Thyroid gland (tissue), 4 donors: ENCODE measurements at regions not wholly inside any gene's neighbourhood (a gene's known extent, or its start where the extent isn't known, plus 50 kb on each side); places are given as distances from the start of the nearest gene placed in this dataset.

Experiments used
- DNase-seq, 2 donors: peaks; one replicate each; pipeline ENCODE4 v3.0.0-alpha.2; 2019
- H3K27ac ChIP-seq, 3 donors: fragments of 200-600 bp; sonication (generic); 1 replicate in 2 of 3; 2 replicates in 1 of 3; pipeline ENCODE4 v1.5.1; 2016 to 2019; ENCODE audit warnings: mild to moderate bottlenecking in 1 of 3, moderate library complexity in 1 of 3
- H3K27me3 ChIP-seq: fragments of 200-600 bp; sonication (generic); one replicate; pipeline ENCODE4 v1.5.1; 2019
- H3K36me3 ChIP-seq, 2 donors: fragments of 200-600 bp; sonication (generic); one replicate each; pipeline ENCODE4 v1.5.1; 2016 to 2019
- H3K4me1 ChIP-seq, 2 donors: fragments of 200-600 bp; sonication (generic); one replicate each; pipeline ENCODE4 v1.5.1; 2017 to 2019
- H3K4me3 ChIP-seq, 3 donors: fragments of 200-600 bp; sonication (generic); replicated peaks in 1 of 3; 1 replicate in 2 of 3; 2 replicates in 1 of 3; pipeline ENCODE4 v1.5.1; 2016; ENCODE audit warnings: mild to moderate bottlenecking in 1 of 3
- H3K9me3 ChIP-seq: fragments of 200-600 bp; sonication (generic); one replicate; pipeline ENCODE4 v1.5.1; 2017
- POLR2A ChIP-seq, 2 donors: fragments of 450-650 bp; IDR thresholded peaks; one replicate each; pipeline ENCODE4 v1.6.1; 2017; ENCODE audit warnings: antibody characterized with exemption in 2 of 2, mild to moderate bottlenecking in 2 of 2, moderate library complexity in 1 of 2
- WGBS, 2 donors: methylation state at CpG; one replicate each; pipeline ENCODE4 v1.1.5; 2017; 5-methylcytosine and 5-hydroxymethylcytosine counted together
- intact Hi-C: fragments of 100-400 bp; cut with DNase I; formaldehyde crosslinking; loops from one replicate; pipeline ENCODE4 v1.15.1; 2023
- TF ChIP-seq, protein P1 (sequence below), 6 experiments: fragments of 200-600 bp in 3 of 6; fragments of 450-650 bp in 3 of 6; sonication (generic) in 3 of 6; IDR thresholded peaks; one replicate each; pipeline ENCODE4 v1.5.1; 2016 to 2019; ENCODE audit warnings: antibody characterized with exemption in 6 of 6, mild to moderate bottlenecking in 2 of 6, inconsistent platforms in 1 of 6, moderate library complexity in 1 of 6

GRCh38 chr9:7613931-7614330, 185.6 kb downstream of the DMAC1 start:
- Histone ChIP-seq H3K9me3 (no peaks in the 10 kb centered on the region), H3K4me1 (no peaks in the 10 kb centered on the region), H3K27ac (no peak overlapping the region), H3K27me3 (no peaks in the 10 kb centered on the region), H3K36me3 (no peaks in the 10 kb centered on the region), H3K4me3 (no peak overlapping the region)
- 81 to 83% methylated on average over 5 of the region's 5 CpGs for WGBS, 2 donors
- intact Hi-C loops, result no loop called here
- no peak for TF ChIP-seq POLR2A (IDR thresholded peaks at IDR 0.05)
- TF ChIP-seq, protein P1, sequence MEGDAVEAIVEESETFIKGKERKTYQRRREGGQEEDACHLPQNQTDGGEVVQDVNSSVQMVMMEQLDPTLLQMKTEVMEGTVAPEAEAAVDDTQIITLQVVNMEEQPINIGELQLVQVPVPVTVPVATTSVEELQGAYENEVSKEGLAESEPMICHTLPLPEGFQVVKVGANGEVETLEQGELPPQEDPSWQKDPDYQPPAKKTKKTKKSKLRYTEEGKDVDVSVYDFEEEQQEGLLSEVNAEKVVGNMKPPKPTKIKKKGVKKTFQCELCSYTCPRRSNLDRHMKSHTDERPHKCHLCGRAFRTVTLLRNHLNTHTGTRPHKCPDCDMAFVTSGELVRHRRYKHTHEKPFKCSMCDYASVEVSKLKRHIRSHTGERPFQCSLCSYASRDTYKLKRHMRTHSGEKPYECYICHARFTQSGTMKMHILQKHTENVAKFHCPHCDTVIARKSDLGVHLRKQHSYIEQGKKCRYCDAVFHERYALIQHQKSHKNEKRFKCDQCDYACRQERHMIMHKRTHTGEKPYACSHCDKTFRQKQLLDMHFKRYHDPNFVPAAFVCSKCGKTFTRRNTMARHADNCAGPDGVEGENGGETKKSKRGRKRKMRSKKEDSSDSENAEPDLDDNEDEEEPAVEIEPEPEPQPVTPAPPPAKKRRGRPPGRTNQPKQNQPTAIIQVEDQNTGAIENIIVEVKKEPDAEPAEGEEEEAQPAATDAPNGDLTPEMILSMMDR (IDR thresholded peaks at IDR 0.05), result no peak
- DNase-seq, result no peak

DNA sequence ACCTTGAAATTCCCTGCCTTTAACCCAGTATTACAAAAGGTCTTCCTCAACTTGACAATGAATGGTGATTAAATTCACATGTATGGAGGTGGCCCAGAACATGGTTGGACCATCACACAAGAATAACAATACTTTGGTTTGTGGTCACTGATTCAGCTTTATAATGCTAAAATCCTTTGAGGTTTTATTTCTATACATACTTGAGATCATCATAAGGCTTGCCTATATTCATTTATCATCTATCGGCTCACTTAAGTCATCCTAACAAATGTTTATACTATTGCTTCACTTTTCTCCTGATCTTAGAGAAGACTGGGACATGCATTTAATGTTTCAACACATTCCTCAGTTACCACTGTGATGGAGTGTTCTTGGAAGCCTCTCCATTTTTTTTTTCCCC, 191.3 kb downstream of the DMAC1 start:
- WGBS, 2 donors, result 74 to 79% methylated on average over 1 of the region's 1 CpG
- DNase-seq, result no peak

DNA sequence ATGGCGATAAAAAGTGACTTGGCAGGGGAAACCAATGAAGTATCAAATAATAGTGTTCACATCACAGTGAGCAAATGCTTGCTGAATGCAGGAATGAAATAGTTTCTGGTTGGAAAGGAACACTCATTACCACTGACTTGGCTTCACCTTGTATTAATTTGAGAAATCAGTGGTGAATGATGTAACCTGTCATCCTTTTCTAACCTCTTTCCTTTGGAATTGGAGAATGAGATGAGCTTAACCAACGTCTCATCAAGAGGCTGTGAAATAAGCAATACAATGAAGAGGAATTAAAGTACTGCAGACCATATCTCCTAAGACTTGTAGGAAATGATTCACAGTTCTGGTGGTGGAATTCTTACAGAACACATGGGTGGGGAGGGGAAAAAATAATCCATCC, 192.2 kb downstream of the DMAC1 start:
- intact Hi-C loops, result no loop called here
- Histone ChIP-seq H3K9me3 (no peaks in the 10 kb centered on the region), H3K27me3 (no peaks in the 10 kb centered on the region), H3K4me1 (no peaks in the 10 kb centered on the region), H3K36me3 (no peaks in the 10 kb centered on the region), H3K27ac (no peak overlapping the region), H3K4me3 (no peak overlapping the region)
- no peak for DNase-seq
- 26 to 54% methylated on average over 2 of the region's 2 CpGs for WGBS, 2 donors
- TF ChIP-seq, protein P1 (IDR thresholded peaks at IDR 0.05), result no peak
- TF ChIP-seq POLR2A (IDR thresholded peaks at IDR 0.05), result no peak

More for the DNA sequence above, 191.3 kb downstream of the DMAC1 start:
- Histone ChIP-seq H3K4me1 (no peaks in the 10 kb centered on the region), H3K27ac (no peak overlapping the region), H3K27me3 (no peaks in the 10 kb centered on the region), H3K9me3 (no peaks in the 10 kb centered on the region), H3K36me3 (no peaks in the 10 kb centered on the region), H3K4me3 (no peak overlapping the region)
- intact Hi-C loops, result no loop called here
- TF ChIP-seq, protein P1 (IDR thresholded peaks at IDR 0.05), result no peak

GRCh38 chr9:7606591-7606990, 193.0 kb downstream of the DMAC1 start:
- intact Hi-C loops, result no loop called here
- Histone ChIP-seq H3K27me3 (no peaks in the 10 kb centered on the region), H3K4me3 (no peak overlapping the region), H3K9me3 (no peaks in the 10 kb centered on the region), H3K27ac (no peak overlapping the region), H3K36me3 (no peaks in the 10 kb centered on the region), H3K4me1 (no peaks in the 10 kb centered on the region)
- no peak for TF ChIP-seq POLR2A (IDR thresholded peaks at IDR 0.05)
- TF ChIP-seq, protein P1 (IDR thresholded peaks at IDR 0.05), result no peak
- 88% methylated on average over 1 of the region's 1 CpG for WGBS, 2 donors
- no peak for DNase-seq

- H3K36me3 ChIP-seq, result no peaks in the 10 kb centered on the region
- TF ChIP-seq POLR2A (IDR thresholded peaks at IDR 0.05), result no peak
- TF ChIP-seq, protein P1 (IDR thresholded peaks at IDR 0.05), result no peak
- H3K4me1 ChIP-seq, result no peaks in the 10 kb centered on the region
- intact Hi-C loops, result no loop called here
- H3K9me3 ChIP-seq, result no peaks in the 10 kb centered on the region
- 76 to 87% methylated on average over 2 of the region's 2 CpGs for WGBS, 2 donors
- H3K4me3 ChIP-seq, result no peak overlapping the region
- no peaks in the 10 kb centered on the region for H3K27me3 ChIP-seq
- H3K27ac ChIP-seq, result no peak overlapping the region
- DNase-seq, result no peak
Measured at GRCh38 chr9:7601739-7602138, 197.8 kb downstream of the DMAC1 start.
